ENCODE measurements at regions not wholly inside any gene's neighbourhood (a gene's known extent, or its start where the extent isn't known, plus 50 kb on each side); places are given as distances from the start of the nearest gene placed in this dataset.

- Histone ChIP-seq H3K27me3 (ENCODE audit: control insufficient read depth, insufficient read depth, low read length) (no peaks in the 10 kb centered on the region), H3K36me3 (ENCODE audit: control insufficient read depth, insufficient read depth, low read length) (no peaks in the 10 kb centered on the region), H3K27ac (ENCODE audit: insufficient read depth, low read length, poor library complexity, severe bottlenecking) (no peak overlapping the region), H3K4me1 (ENCODE audit: control insufficient read depth, insufficient read depth, low read length, poor library complexity, severe bottlenecking) (no peaks in the 10 kb centered on the region), H3K4me3 (ENCODE audit: low read depth, low read length) (no peak overlapping the region), H3K9me3 (ENCODE audit: control insufficient read depth in 2 of 2, low read length in 2 of 2) (no peaks in the 10 kb centered on the region)
- no peaks in the 10 kb centered on the region for H3K36me3 Mint-ChIP-seq
- no peak overlapping the region for H3K4me3 Mint-ChIP-seq
- H3K9me3 Mint-ChIP-seq: peaks cover 0 to 16% (median 3%) of the 10 kb centered on the region in 7 donors
- H3K4me1 Mint-ChIP-seq: no peaks in the 10 kb centered on the region
- ATAC-seq (ENCODE audit: low read depth in 2 of 2): no peak
- no peak overlapping the region for H3K27ac Mint-ChIP-seq
- DNase-seq: no peak
- H3K27me3 Mint-ChIP-seq: no peaks in the 10 kb centered on the region
These were observed 441.5 kb upstream of the RARB start for GRCh38 chr3:24986612-24987011.

- no peaks in the 10 kb centered on the region for H3K36me3 Mint-ChIP-seq
- ATAC-seq (ENCODE audit: low read depth in 2 of 2) (no peak), DNase-seq (no peak)
These were observed 428.7 kb upstream of the RARB start for GRCh38 chr3:24999357-24999756.

DNA sequence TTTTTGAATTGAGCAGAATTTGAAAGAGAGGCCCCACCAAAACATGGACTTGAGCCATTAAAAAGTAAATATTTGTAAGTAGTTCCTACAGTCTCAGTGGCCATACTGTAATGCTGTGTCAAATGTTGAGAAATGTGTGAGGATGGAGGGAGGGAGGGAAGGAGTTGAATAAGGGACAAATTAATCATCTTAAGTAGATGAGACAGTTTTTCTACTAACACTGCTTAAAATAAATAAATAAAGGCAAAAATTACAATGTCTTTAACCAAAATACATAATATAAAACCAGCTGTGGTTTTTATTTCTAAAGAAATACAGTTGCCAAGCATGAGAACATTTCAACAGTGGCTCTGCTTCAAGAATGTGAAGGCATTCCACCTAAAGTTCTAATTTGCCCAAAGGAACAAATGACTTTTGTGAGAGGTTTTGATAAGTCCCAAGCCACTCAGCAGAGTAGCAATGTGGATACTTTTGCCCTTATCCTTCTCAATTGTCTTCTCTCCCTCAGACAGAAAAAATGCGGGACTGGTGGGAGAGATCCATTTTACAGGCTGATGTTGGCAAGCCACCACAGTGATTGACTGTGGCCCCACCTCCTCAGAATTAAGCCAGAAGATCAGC, 427.0 kb upstream of the RARB start:
- Mint-ChIP-seq H3K27ac (no peak overlapping the region), H3K4me3 (no peak overlapping the region), H3K4me1 (no peaks in the 10 kb centered on the region), H3K9me3 (peaks cover 0 to 6% (median 3%) of the 10 kb centered on the region in 7 donors), H3K36me3 (no peaks in the 10 kb centered on the region), H3K27me3 (no peaks in the 10 kb centered on the region)
- ATAC-seq (ENCODE audit: low read depth in 2 of 2) (no peak), DNase-seq (no peak)
- Histone ChIP-seq H3K27ac (ENCODE audit: insufficient read depth, low read length, poor library complexity, severe bottlenecking) (no peak overlapping the region), H3K27me3 (ENCODE audit: control insufficient read depth, insufficient read depth, low read length) (no peaks in the 10 kb centered on the region), H3K4me1 (ENCODE audit: control insufficient read depth, insufficient read depth, low read length, poor library complexity, severe bottlenecking) (no peaks in the 10 kb centered on the region), H3K9me3 (ENCODE audit: control insufficient read depth in 2 of 2, low read length in 2 of 2) (peaks cover 0 to 3% of the 10 kb centered on the region in 2 experiments), H3K4me3 (ENCODE audit: low read depth, low read length) (no peak overlapping the region), H3K36me3 (ENCODE audit: control insufficient read depth, insufficient read depth, low read length) (no peaks in the 10 kb centered on the region)

More at GRCh38 chr3:24999357-24999756, 428.7 kb upstream of the RARB start:
- Mint-ChIP-seq H3K4me3 (no peak overlapping the region), H3K9me3 (peaks cover 0 to 6% (median 3%) of the 10 kb centered on the region in 7 donors), H3K27ac (no peak overlapping the region), H3K4me1 (no peaks in the 10 kb centered on the region), H3K27me3 (no peaks in the 10 kb centered on the region)
- Histone ChIP-seq H3K4me3 (ENCODE audit: low read depth, low read length) (no peak overlapping the region), H3K27me3 (ENCODE audit: control insufficient read depth, insufficient read depth, low read length) (no peaks in the 10 kb centered on the region), H3K9me3 (ENCODE audit: control insufficient read depth in 2 of 2, low read length in 2 of 2) (peaks cover 0 to 3% of the 10 kb centered on the region in 2 experiments), H3K27ac (ENCODE audit: insufficient read depth, low read length, poor library complexity, severe bottlenecking) (no peak overlapping the region), H3K4me1 (ENCODE audit: control insufficient read depth, insufficient read depth, low read length, poor library complexity, severe bottlenecking) (no peaks in the 10 kb centered on the region), H3K36me3 (ENCODE audit: control insufficient read depth, insufficient read depth, low read length) (no peaks in the 10 kb centered on the region)

GRCh38 chr3:25002052-25002451, 426.0 kb upstream of the RARB start:
- H3K9me3 Mint-ChIP-seq: peaks cover 0 to 6% (median 3%) of the 10 kb centered on the region in 7 donors
- DNase-seq (no peak), ATAC-seq (ENCODE audit: low read depth in 2 of 2) (no peak)
- H3K36me3 Mint-ChIP-seq: no peaks in the 10 kb centered on the region
- H3K4me1 Mint-ChIP-seq: no peaks in the 10 kb centered on the region
- Histone ChIP-seq H3K27ac (ENCODE audit: insufficient read depth, low read length, poor library complexity, severe bottlenecking) (no peak overlapping the region), H3K36me3 (ENCODE audit: control insufficient read depth, insufficient read depth, low read length) (no peaks in the 10 kb centered on the region), H3K4me1 (ENCODE audit: control insufficient read depth, insufficient read depth, low read length, poor library complexity, severe bottlenecking) (no peaks in the 10 kb centered on the region), H3K27me3 (ENCODE audit: control insufficient read depth, insufficient read depth, low read length) (no peaks in the 10 kb centered on the region), H3K9me3 (ENCODE audit: control insufficient read depth in 2 of 2, low read length in 2 of 2) (peaks cover 0 to 3% of the 10 kb centered on the region in 2 experiments), H3K4me3 (ENCODE audit: low read depth, low read length) (no peak overlapping the region)
- H3K27me3 Mint-ChIP-seq: no peaks in the 10 kb centered on the region
- H3K4me3 Mint-ChIP-seq: no peak overlapping the region
- H3K27ac Mint-ChIP-seq: no peak overlapping the region

DNA sequence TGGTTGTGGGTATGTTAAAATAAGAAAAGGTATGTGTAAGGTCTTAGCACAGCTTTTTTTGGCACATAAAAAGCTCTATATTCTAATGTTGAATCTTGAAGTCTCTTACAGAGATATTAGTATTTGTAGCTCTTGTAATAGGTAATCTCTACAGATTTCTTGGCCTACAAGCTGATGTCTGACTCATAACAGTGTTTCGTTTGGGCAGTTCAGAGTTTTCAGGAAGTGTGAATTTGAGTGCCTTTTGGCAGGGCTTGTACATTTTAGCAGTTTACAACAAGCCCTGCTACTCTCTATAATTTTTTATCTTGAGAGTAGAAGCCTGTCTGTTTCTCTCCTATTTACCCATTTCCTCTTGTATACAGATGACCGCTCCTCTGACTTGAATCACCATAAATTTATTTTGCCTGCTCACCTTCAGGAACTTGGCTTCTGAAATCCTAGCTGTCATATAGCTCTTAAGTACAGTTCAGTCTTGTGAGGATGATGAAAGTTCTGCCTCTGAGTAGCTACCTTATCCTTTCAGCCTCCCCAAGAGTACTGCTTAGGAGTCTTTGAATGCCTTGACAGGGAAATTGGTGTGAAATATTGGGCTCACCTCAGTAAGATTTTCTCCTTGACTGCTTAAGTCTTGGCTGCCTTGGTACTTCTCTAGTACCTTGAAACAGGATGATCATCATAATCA, 419.9 kb upstream of the RARB start:
- Mint-ChIP-seq H3K36me3 (no peaks in the 10 kb centered on the region), H3K9me3 (peaks cover 2 to 14% (median 4%) of the 10 kb centered on the region in 7 donors), H3K4me1 (no peaks in the 10 kb centered on the region), H3K27ac (no peak overlapping the region), H3K4me3 (no peak overlapping the region), H3K27me3 (no peaks in the 10 kb centered on the region)
- Histone ChIP-seq H3K27ac (ENCODE audit: insufficient read depth, low read length, poor library complexity, severe bottlenecking) (no peak overlapping the region), H3K27me3 (ENCODE audit: control insufficient read depth, insufficient read depth, low read length) (no peaks in the 10 kb centered on the region), H3K4me3 (ENCODE audit: low read depth, low read length) (no peak overlapping the region), H3K36me3 (ENCODE audit: control insufficient read depth, insufficient read depth, low read length) (no peaks in the 10 kb centered on the region), H3K9me3 (ENCODE audit: control insufficient read depth in 2 of 2, low read length in 2 of 2) (no peaks in the 10 kb centered on the region), H3K4me1 (ENCODE audit: control insufficient read depth, insufficient read depth, low read length, poor library complexity, severe bottlenecking) (no peaks in the 10 kb centered on the region)
- ATAC-seq (ENCODE audit: low read depth in 2 of 2): no peak
- no peak for DNase-seq

- no peaks in the 10 kb centered on the region for H3K27me3 Mint-ChIP-seq
- Histone ChIP-seq H3K27me3 (ENCODE audit: control insufficient read depth, insufficient read depth, low read length) (no peaks in the 10 kb centered on the region), H3K4me3 (ENCODE audit: low read depth, low read length) (no peak overlapping the region), H3K4me1 (ENCODE audit: control insufficient read depth, insufficient read depth, low read length, poor library complexity, severe bottlenecking) (no peaks in the 10 kb centered on the region), H3K36me3 (ENCODE audit: control insufficient read depth, insufficient read depth, low read length) (no peaks in the 10 kb centered on the region), H3K27ac (ENCODE audit: insufficient read depth, low read length, poor library complexity, severe bottlenecking) (no peak overlapping the region), H3K9me3 (ENCODE audit: control insufficient read depth in 2 of 2, low read length in 2 of 2) (no peaks in the 10 kb centered on the region)
- H3K9me3 Mint-ChIP-seq: peaks cover 0 to 8% (median 4%) of the 10 kb centered on the region in 7 donors
- H3K4me3 Mint-ChIP-seq: no peak overlapping the region
- H3K36me3 Mint-ChIP-seq: no peaks in the 10 kb centered on the region
- DNase-seq (no peak), ATAC-seq (ENCODE audit: low read depth in 2 of 2) (no peak)
- no peaks in the 10 kb centered on the region for H3K4me1 Mint-ChIP-seq
- H3K27ac Mint-ChIP-seq: no peak overlapping the region
These were observed 418.4 kb upstream of the RARB start for GRCh38 chr3:25009665-25010064.

DNA sequence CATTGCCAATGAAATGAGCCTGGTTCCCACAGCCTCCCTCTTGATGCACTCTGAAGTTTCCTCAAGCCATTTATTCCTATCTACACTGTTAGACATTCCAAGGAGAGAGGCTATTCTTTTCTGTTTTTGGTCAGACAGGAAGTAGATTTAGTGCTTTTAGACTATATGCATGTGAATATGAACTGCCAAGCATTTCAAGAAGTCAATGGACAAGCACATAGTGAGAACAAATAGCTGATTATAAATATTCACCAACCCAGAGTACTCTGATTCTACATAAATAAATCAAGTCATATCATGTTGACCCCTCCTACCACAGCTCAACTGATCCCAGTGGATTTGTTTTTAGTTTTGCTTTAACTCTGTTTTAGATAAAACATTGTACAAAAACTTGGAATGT, 412.5 kb upstream of the RARB start:
- Histone ChIP-seq H3K9me3 (ENCODE audit: control insufficient read depth in 2 of 2, low read length in 2 of 2) (no peaks in the 10 kb centered on the region), H3K4me3 (ENCODE audit: low read depth, low read length) (no peak overlapping the region), H3K27ac (ENCODE audit: insufficient read depth, low read length, poor library complexity, severe bottlenecking) (no peak overlapping the region), H3K36me3 (ENCODE audit: control insufficient read depth, insufficient read depth, low read length) (no peaks in the 10 kb centered on the region), H3K4me1 (ENCODE audit: control insufficient read depth, insufficient read depth, low read length, poor library complexity, severe bottlenecking) (no peaks in the 10 kb centered on the region), H3K27me3 (ENCODE audit: control insufficient read depth, insufficient read depth, low read length) (no peaks in the 10 kb centered on the region)
- no peak overlapping the region for H3K4me3 Mint-ChIP-seq
- no peaks in the 10 kb centered on the region for H3K36me3 Mint-ChIP-seq
- no peaks in the 10 kb centered on the region for H3K27me3 Mint-ChIP-seq
- H3K27ac Mint-ChIP-seq: no peak overlapping the region
- peaks cover 1 to 8% (median 5%) of the 10 kb centered on the region in 7 donors for H3K9me3 Mint-ChIP-seq
- ATAC-seq (ENCODE audit: low read depth in 2 of 2) (no peak), DNase-seq (no peak)
- no peaks in the 10 kb centered on the region for H3K4me1 Mint-ChIP-seq

GRCh38 chr3:25018909-25019308, 409.2 kb upstream of the RARB start:
- Mint-ChIP-seq H3K4me1 (no peaks in the 10 kb centered on the region), H3K36me3 (no peaks in the 10 kb centered on the region), H3K9me3 (peaks cover 0 to 6% (median 2%) of the 10 kb centered on the region in 7 donors), H3K27me3 (no peaks in the 10 kb centered on the region), H3K27ac (no peak overlapping the region), H3K4me3 (no peak overlapping the region)
- H3K27me3 ChIP-seq (ENCODE audit: control insufficient read depth, insufficient read depth, low read length): no peaks in the 10 kb centered on the region
- ATAC-seq (ENCODE audit: low read depth in 2 of 2) (no peak), DNase-seq (no peak)
- H3K4me1 ChIP-seq (ENCODE audit: control insufficient read depth, insufficient read depth, low read length, poor library complexity, severe bottlenecking): no peaks in the 10 kb centered on the region
- no peaks in the 10 kb centered on the region for H3K36me3 ChIP-seq (ENCODE audit: control insufficient read depth, insufficient read depth, low read length)
- H3K27ac ChIP-seq (ENCODE audit: insufficient read depth, low read length, poor library complexity, severe bottlenecking): no peak overlapping the region
- no peaks in the 10 kb centered on the region for H3K9me3 ChIP-seq (ENCODE audit: control insufficient read depth in 2 of 2, low read length in 2 of 2)
- no peak overlapping the region for H3K4me3 ChIP-seq (ENCODE audit: low read depth, low read length)

Data from CD4-positive, CD25-positive, alpha-beta regulatory T cell (primary cell).